Fibroblast of lung (primary cell): ENCODE measurements at regions not wholly inside any gene's neighbourhood (a gene's known extent, or its start where the extent isn't known, plus 50 kb on each side); places are given as distances from the start of the nearest gene placed in this dataset.

ENCODE experiments used
- DNase-seq, 2 donors: peaks; one replicate each; pipeline versions ENCODE4 v3.0.0 to v3.0.0-alpha.2; 2010; ENCODE audit warnings: low read depth in 2 of 2
- H2AFZ ChIP-seq: 2 replicates; pipeline ENCODE4 v1.5.1; 2012; ENCODE audit warnings: low read length, control low read depth, inconsistent platforms
- H3K27ac ChIP-seq: 2 replicates; pipeline ENCODE4 v1.5.1; 2011; ENCODE audit warnings: low read length, control low read depth; ENCODE audit not compliant: insufficient read depth
- H3K27me3 ChIP-seq: 2 replicates; pipeline ENCODE4 v1.5.1; 2011; ENCODE audit warnings: mild to moderate bottlenecking, low read length; ENCODE audit not compliant: control insufficient read depth, insufficient read depth
- H3K36me3 ChIP-seq: 2 replicates; pipeline ENCODE4 v1.5.1; 2011; ENCODE audit warnings: low read length; ENCODE audit not compliant: control insufficient read depth, insufficient read depth
- H3K4me1 ChIP-seq: 2 replicates; pipeline ENCODE4 v1.5.1; 2011; ENCODE audit warnings: low read length; ENCODE audit not compliant: control insufficient read depth, insufficient read depth; ENCODE audit errors: extremely low read depth
- H3K4me2 ChIP-seq: 2 replicates; pipeline ENCODE4 v1.5.1; 2011; ENCODE audit warnings: low read length, control low read depth; ENCODE audit not compliant: insufficient read depth; ENCODE audit errors: extremely low read depth
- H3K4me3 ChIP-seq, 4 experiments: fragments of 200-600 bp in 1 of 4; sonication (generic) in 1 of 4; replicated peaks in 1 of 4; 2 replicates each; pipeline ENCODE4 v1.5.1; 2011 to 2016; ENCODE audit warnings: low read length in 4 of 4, low read depth in 3 of 4, mild to moderate bottlenecking in 3 of 4, control low read depth in 2 of 4, inconsistent platforms in 1 of 4, mixed read lengths in 1 of 4; ENCODE audit not compliant: insufficient read depth in 1 of 4; ENCODE audit errors: control extremely low read depth in 1 of 4
- H3K79me2 ChIP-seq: 2 replicates; pipeline ENCODE4 v1.5.1; 2012; ENCODE audit warnings: mild to moderate bottlenecking, low read length, inconsistent platforms; ENCODE audit not compliant: control insufficient read depth, insufficient read depth
- H3K9ac ChIP-seq: 2 replicates; pipeline ENCODE4 v1.5.1; 2011; ENCODE audit warnings: mild to moderate bottlenecking, low read length, control low read depth; ENCODE audit not compliant: insufficient read depth
- H3K9me3 ChIP-seq: 2 replicates; pipeline ENCODE4 v1.5.1; 2012; ENCODE audit warnings: low read depth, low read length; ENCODE audit not compliant: control insufficient read depth, insufficient read depth
- H4K20me1 ChIP-seq: 2 replicates; pipeline ENCODE4 v1.5.1; 2011; ENCODE audit warnings: low read length; ENCODE audit not compliant: control insufficient read depth, insufficient read depth; ENCODE audit errors: extremely low read depth
- CTCF ChIP-seq, 2 donors: IDR thresholded peaks in 1 of 2; conservative IDR thresholded peaks in 1 of 2; 1 replicate in 1 of 2; 2 replicates in 1 of 2; pipeline ENCODE4 v1.5.1; 2011 to 2012; ENCODE audit warnings: low read length in 2 of 2, control low read depth in 1 of 2, inconsistent platforms in 1 of 2, low read depth in 1 of 2, mild to moderate bottlenecking in 1 of 2
- EZH2 ChIP-seq: IDR thresholded peaks from 2 replicates; pipeline ENCODE4 v1.5.1; 2012; ENCODE audit warnings: low read length, control low read depth, mild to moderate bottlenecking; ENCODE audit errors: missing control alignments

DNA sequence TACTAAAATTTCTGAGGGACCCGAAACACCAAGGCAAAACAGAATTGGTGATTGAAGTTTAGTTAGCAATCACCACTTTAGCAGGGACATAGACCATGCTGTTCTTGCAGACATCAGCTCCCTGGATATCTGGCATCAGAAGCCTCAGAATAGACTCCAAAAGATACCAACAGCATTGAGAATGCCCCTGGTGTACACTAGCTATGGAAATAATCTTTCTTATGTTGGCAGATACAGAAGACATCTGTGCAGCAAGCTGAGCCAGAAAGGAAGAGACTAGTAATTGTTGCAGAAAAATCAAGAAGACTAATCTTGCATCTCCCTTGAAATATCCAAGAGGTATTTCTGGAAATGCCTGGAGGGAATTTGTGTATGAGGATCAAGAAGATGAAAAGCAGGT, 521.6 kb downstream of the TRHDE start:
- no peaks in the 10 kb centered on the region for H3K36me3 ChIP-seq
- no peaks in the 10 kb centered on the region for H3K27me3 ChIP-seq
- H3K9ac ChIP-seq, result no peak overlapping the region
- no peaks in the 10 kb centered on the region for H4K20me1 ChIP-seq
- H3K4me3 ChIP-seq, result no peak overlapping the region
- no peak overlapping the region for H2AFZ ChIP-seq
- no peaks in the 10 kb centered on the region for H3K4me1 ChIP-seq
- DNase-seq, result no peak
- no peak overlapping the region for H3K27ac ChIP-seq
- H3K4me2 ChIP-seq, result no peak overlapping the region
- no peaks in the 10 kb centered on the region for H3K9me3 ChIP-seq
- TF ChIP-seq EZH2 (no peak), CTCF (conservative IDR thresholded peaks at IDR 0.05 in 1 of 2, IDR thresholded peaks at IDR 0.05 in 1 of 2; ENCODE audit: low read depth in 1 of 2, low read length in 2 of 2) (no peak)
- H3K79me2 ChIP-seq, result no peaks in the 10 kb centered on the region

- Histone ChIP-seq H3K4me1 (no peaks in the 10 kb centered on the region), H3K9me3 (no peaks in the 10 kb centered on the region), H3K4me2 (no peak overlapping the region), H3K27ac (no peak overlapping the region), H4K20me1 (no peaks in the 10 kb centered on the region), H3K9ac (no peak overlapping the region), H3K79me2 (no peaks in the 10 kb centered on the region), H3K27me3 (no peaks in the 10 kb centered on the region), H3K36me3 (no peaks in the 10 kb centered on the region), H2AFZ (no peak overlapping the region), H3K4me3 (no peak overlapping the region)
- no peak for TF ChIP-seq EZH2
- no peak for TF ChIP-seq CTCF (conservative IDR thresholded peaks at IDR 0.05 in 1 of 2, IDR thresholded peaks at IDR 0.05 in 1 of 2; ENCODE audit: low read depth in 1 of 2, low read length in 2 of 2)
- DNase-seq, result no peak
Observed at GRCh38 chr12:72815421-72815820, 543.3 kb downstream of the TRHDE start.

DNA sequence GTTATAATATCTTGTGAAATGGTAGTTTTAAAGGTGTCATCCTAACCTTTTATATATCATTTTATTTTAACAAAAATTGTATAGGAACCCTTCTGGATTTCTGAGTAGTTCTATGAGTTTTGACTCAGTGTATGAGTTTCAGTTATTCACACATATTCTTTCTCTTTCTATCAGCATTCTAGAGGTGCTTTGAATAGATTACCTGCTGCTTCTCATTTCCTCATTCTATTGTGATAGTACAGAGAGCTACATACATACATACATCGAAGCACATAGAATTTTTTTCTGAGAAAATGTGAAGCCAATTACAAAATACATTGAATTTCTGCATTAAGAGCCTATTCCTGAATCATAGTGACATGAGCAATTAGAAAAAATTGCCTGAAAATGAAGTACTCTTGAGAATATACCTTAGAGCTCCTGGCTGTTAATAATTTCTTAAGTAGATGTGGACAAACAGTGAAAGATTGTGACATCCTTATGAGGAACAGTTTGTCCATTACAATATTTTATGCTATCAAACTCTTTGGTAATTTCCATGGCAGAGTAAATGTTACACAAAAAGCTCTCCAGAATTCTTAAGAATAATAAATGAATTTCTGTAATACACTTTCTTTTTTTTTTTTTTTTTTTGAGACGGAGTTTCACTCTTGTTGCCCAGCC, 556.6 kb downstream of the TRHDE start:
- no peak for TF ChIP-seq CTCF (conservative IDR thresholded peaks at IDR 0.05 in 1 of 2, IDR thresholded peaks at IDR 0.05 in 1 of 2; ENCODE audit: low read depth in 1 of 2, low read length in 2 of 2)
- no peak for TF ChIP-seq EZH2
- H2AFZ ChIP-seq, result no peak overlapping the region
- H3K4me2 ChIP-seq, result no peak overlapping the region
- no peak overlapping the region for H3K4me3 ChIP-seq
- H4K20me1 ChIP-seq, result no peaks in the 10 kb centered on the region
- no peaks in the 10 kb centered on the region for H3K79me2 ChIP-seq
- H3K36me3 ChIP-seq, result no peaks in the 10 kb centered on the region
- H3K9me3 ChIP-seq, result no peaks in the 10 kb centered on the region
- no peak overlapping the region for H3K9ac ChIP-seq
- H3K27me3 ChIP-seq, result no peaks in the 10 kb centered on the region
- H3K4me1 ChIP-seq, result no peaks in the 10 kb centered on the region
- DNase-seq, result no peak
- no peak overlapping the region for H3K27ac ChIP-seq
